ENCODE measurements at regions not wholly inside any gene's neighbourhood (a gene's known extent, or its start where the extent isn't known, plus 50 kb on each side); places are given as distances from the start of the nearest gene placed in this dataset.

- DNase-seq (no peak), ATAC-seq (no peak)
- H3K27me3 Mint-ChIP-seq = no peaks in the 10 kb centered on the region
- no peaks in the 10 kb centered on the region for H3K9me3 Mint-ChIP-seq (ENCODE audit: low read depth)
- intact Hi-C loops (cut with DNase I, micrococcal nuclease) = no loop called here
- CTCF ChIA-PET = no interaction called here
- H3K4me1 Mint-ChIP-seq = no peaks in the 10 kb centered on the region
- H3K36me3 Mint-ChIP-seq (ENCODE audit: low read depth) = no peaks in the 10 kb centered on the region
- POLR2A ChIA-PET = no interaction called here
- H3K4me3 Mint-ChIP-seq = no peak overlapping the region
- no peak overlapping the region for H3K27ac Mint-ChIP-seq
These were observed 91.1 kb upstream of the LRRN1 start for GRCh38 chr3:3707858-3708768.

GRCh38 chr3:3705090-3705775 lies 94.0 kb upstream of the LRRN1 start:
- Mint-ChIP-seq H3K36me3 (ENCODE audit: low read depth) (no peaks in the 10 kb centered on the region), H3K27ac (no peak overlapping the region), H3K4me3 (no peak overlapping the region), H3K27me3 (no peaks in the 10 kb centered on the region), H3K9me3 (ENCODE audit: low read depth) (no peaks in the 10 kb centered on the region), H3K4me1 (no peaks in the 10 kb centered on the region)
- DNase-seq = no peak
- no peak for ATAC-seq
- CTCF ChIA-PET = no interaction called here
- intact Hi-C loops (cut with DNase I, micrococcal nuclease) = no loop called here
- POLR2A ChIA-PET = no interaction called here

GRCh38 chr3:3701949-3702348 lies 97.3 kb upstream of the LRRN1 start:
- Mint-ChIP-seq H3K27me3 (no peaks in the 10 kb centered on the region), H3K27ac (no peak overlapping the region), H3K4me3 (no peak overlapping the region), H3K36me3 (ENCODE audit: low read depth) (no peaks in the 10 kb centered on the region), H3K4me1 (no peaks in the 10 kb centered on the region), H3K9me3 (ENCODE audit: low read depth) (no peaks in the 10 kb centered on the region)
- ChIA-PET CTCF (no interaction called here), POLR2A (no interaction called here)
- intact Hi-C loops (cut with DNase I, micrococcal nuclease) = no loop called here
- ATAC-seq (no peak), DNase-seq (no peak)

GRCh38 chr3:3699816-3700633 lies 99.2 kb upstream of the LRRN1 start:
- intact Hi-C loops (cut with DNase I, micrococcal nuclease) = no loop called here
- Mint-ChIP-seq H3K9me3 (ENCODE audit: low read depth) (no peaks in the 10 kb centered on the region), H3K27me3 (no peaks in the 10 kb centered on the region), H3K36me3 (ENCODE audit: low read depth) (no peaks in the 10 kb centered on the region), H3K4me1 (no peaks in the 10 kb centered on the region), H3K4me3 (no peak overlapping the region), H3K27ac (no peak overlapping the region)
- DNase-seq (no peak), ATAC-seq (no peak)
- ChIA-PET POLR2A (no interaction called here), CTCF (no interaction called here)

- no peak for ATAC-seq
- H3K4me1 Mint-ChIP-seq = no peaks in the 10 kb centered on the region
- no peaks in the 10 kb centered on the region for H3K27me3 Mint-ChIP-seq
- H3K4me3 Mint-ChIP-seq = no peak overlapping the region
- CTCF ChIA-PET = no interaction called here
- no peak for DNase-seq
- H3K27ac Mint-ChIP-seq = no peak overlapping the region
- H3K9me3 Mint-ChIP-seq (ENCODE audit: low read depth) = no peaks in the 10 kb centered on the region
- intact Hi-C loops (cut with DNase I, micrococcal nuclease) = no loop called here
- no peaks in the 10 kb centered on the region for H3K36me3 Mint-ChIP-seq (ENCODE audit: low read depth)
- POLR2A ChIA-PET = no interaction called here
These were observed 99.8 kb upstream of the LRRN1 start for GRCh38 chr3:3699407-3699806.

GRCh38 chr3:3696345-3696744 lies 102.9 kb upstream of the LRRN1 start:
- POLR2A ChIA-PET = no interaction called here
- ATAC-seq (no peak), DNase-seq (no peak)
- CTCF ChIA-PET = no interaction called here
- no peaks in the 10 kb centered on the region for H3K27me3 Mint-ChIP-seq
- no peak overlapping the region for H3K4me3 Mint-ChIP-seq
- H3K27ac Mint-ChIP-seq = no peak overlapping the region
- H3K4me1 Mint-ChIP-seq = no peaks in the 10 kb centered on the region
- no peaks in the 10 kb centered on the region for H3K36me3 Mint-ChIP-seq (ENCODE audit: low read depth)
- H3K9me3 Mint-ChIP-seq (ENCODE audit: low read depth) = no peaks in the 10 kb centered on the region
- intact Hi-C loops (cut with DNase I, micrococcal nuclease) = no loop called here

GRCh38 chr3:3693593-3693992 lies 105.6 kb upstream of the LRRN1 start:
- H3K27ac Mint-ChIP-seq = no peak overlapping the region
- ChIA-PET POLR2A (no interaction called here), CTCF (no interaction called here)
- no peaks in the 10 kb centered on the region for H3K9me3 Mint-ChIP-seq (ENCODE audit: low read depth)
- H3K27me3 Mint-ChIP-seq = no peaks in the 10 kb centered on the region
- no peak for DNase-seq
- intact Hi-C loops (cut with DNase I, micrococcal nuclease) = no loop called here
- H3K4me3 Mint-ChIP-seq = no peak overlapping the region
- H3K36me3 Mint-ChIP-seq (ENCODE audit: low read depth) = no peaks in the 10 kb centered on the region
- ATAC-seq = no peak
- H3K4me1 Mint-ChIP-seq = no peaks in the 10 kb centered on the region

- no peaks in the 10 kb centered on the region for H3K9me3 Mint-ChIP-seq (ENCODE audit: low read depth)
- ChIA-PET POLR2A (interaction anchor here (0.6 kb wide), 1 partner anchor 250 kb away, joined by 3 read pairs; no protein-coding TSS in a partner anchor), CTCF (no interaction called here)
- no peak overlapping the region for H3K27ac Mint-ChIP-seq
- no peaks in the 10 kb centered on the region for H3K27me3 Mint-ChIP-seq
- H3K4me3 Mint-ChIP-seq = no peak overlapping the region
- DNase-seq (no peak), ATAC-seq (no peak)
- intact Hi-C loops (cut with DNase I, micrococcal nuclease) = no loop called here
- H3K36me3 Mint-ChIP-seq (ENCODE audit: low read depth) = no peaks in the 10 kb centered on the region
- H3K4me1 Mint-ChIP-seq = no peaks in the 10 kb centered on the region
These were observed 109.4 kb upstream of the LRRN1 start for GRCh38 chr3:3689601-3690375.

- DNase-seq (no peak), ATAC-seq (no peak)
- no peaks in the 10 kb centered on the region for H3K27me3 Mint-ChIP-seq
- intact Hi-C loops (cut with DNase I, micrococcal nuclease) = no loop called here
- CTCF ChIA-PET = no interaction called here
- no peaks in the 10 kb centered on the region for H3K4me1 Mint-ChIP-seq
- no peak overlapping the region for H3K4me3 Mint-ChIP-seq
- no peaks in the 10 kb centered on the region for H3K36me3 Mint-ChIP-seq (ENCODE audit: low read depth)
- POLR2A ChIA-PET = no interaction called here
- H3K9me3 Mint-ChIP-seq (ENCODE audit: low read depth) = no peaks in the 10 kb centered on the region
- H3K27ac Mint-ChIP-seq = no peak overlapping the region
These were observed 112.2 kb upstream of the LRRN1 start for GRCh38 chr3:3686907-3687648.

GRCh38 chr3:3685721-3686120 lies 113.5 kb upstream of the LRRN1 start:
- Mint-ChIP-seq H3K9me3 (ENCODE audit: low read depth) (no peaks in the 10 kb centered on the region), H3K27me3 (no peaks in the 10 kb centered on the region), H3K27ac (no peak overlapping the region), H3K4me1 (no peaks in the 10 kb centered on the region), H3K4me3 (no peak overlapping the region), H3K36me3 (ENCODE audit: low read depth) (no peaks in the 10 kb centered on the region)
- DNase-seq = no peak
- intact Hi-C loops (cut with DNase I, micrococcal nuclease) = no loop called here
- POLR2A ChIA-PET = no interaction called here
- ATAC-seq = no peak
- CTCF ChIA-PET = no interaction called here

- ATAC-seq (no peak), DNase-seq (no peak)
- Mint-ChIP-seq H3K4me1 (no peaks in the 10 kb centered on the region), H3K27me3 (no peaks in the 10 kb centered on the region), H3K27ac (no peak overlapping the region), H3K4me3 (no peak overlapping the region), H3K36me3 (ENCODE audit: low read depth) (no peaks in the 10 kb centered on the region), H3K9me3 (ENCODE audit: low read depth) (peaks cover 2% of the 10 kb centered on the region)
- ChIA-PET POLR2A (no interaction called here), CTCF (no interaction called here)
- intact Hi-C loops (cut with DNase I, micrococcal nuclease) = no loop called here
These were observed 116.0 kb upstream of the LRRN1 start for GRCh38 chr3:3683261-3683660.
